ENCODE measurements at regions not wholly inside any gene's neighbourhood (a gene's known extent, or its start where the extent isn't known, plus 50 kb on each side); places are given as distances from the start of the nearest gene placed in this dataset.

- no peak for DNase-seq (ENCODE audit: low read depth)
These were observed 630.4 kb upstream of the TBL1XR1 start for GRCh38 chr3:177827511-177828207.

GRCh38 chr3:177828208-177828565 lies 630.9 kb upstream of the TBL1XR1 start:
- DNase-seq (ENCODE audit: low read depth): no peak
- no peak for TF ChIP-seq CTCF (conservative IDR thresholded peaks at IDR 0.05; ENCODE audit: low read depth, low read length)
- H3K4me3 ChIP-seq (ENCODE audit: low read length): no peak overlapping the region

More at GRCh38 chr3:177827511-177828207, 630.4 kb upstream of the TBL1XR1 start:
- H3K4me3 ChIP-seq (ENCODE audit: low read length): no peak overlapping the region
- TF ChIP-seq CTCF (conservative IDR thresholded peaks at IDR 0.05; ENCODE audit: low read depth, low read length): no peak

- no peak for TF ChIP-seq CTCF (conservative IDR thresholded peaks at IDR 0.05; ENCODE audit: low read depth, low read length)
- DNase-seq (ENCODE audit: low read depth): no peak
- no peak overlapping the region for H3K4me3 ChIP-seq (ENCODE audit: low read length)
These were observed 633.1 kb upstream of the TBL1XR1 start for GRCh38 chr3:177830411-177830849.

- TF ChIP-seq CTCF (conservative IDR thresholded peaks at IDR 0.05; ENCODE audit: low read depth, low read length): no peak
- no peak overlapping the region for H3K4me3 ChIP-seq (ENCODE audit: low read length)
- no peak for DNase-seq (ENCODE audit: low read depth)
These were observed 634.1 kb upstream of the TBL1XR1 start for GRCh38 chr3:177831361-177831760.

- no peak for DNase-seq (ENCODE audit: low read depth)
- no peak overlapping the region for H3K4me3 ChIP-seq (ENCODE audit: low read length)
- no peak for TF ChIP-seq CTCF (conservative IDR thresholded peaks at IDR 0.05; ENCODE audit: low read depth, low read length)
These were observed 635.6 kb upstream of the TBL1XR1 start for GRCh38 chr3:177832880-177833279.

- TF ChIP-seq CTCF (conservative IDR thresholded peaks at IDR 0.05; ENCODE audit: low read depth, low read length): no peak
- no peak overlapping the region for H3K4me3 ChIP-seq (ENCODE audit: low read length)
- DNase-seq (ENCODE audit: low read depth): no peak
These were observed 636.0 kb upstream of the TBL1XR1 start for GRCh38 chr3:177833332-177833731.

GRCh38 chr3:177835008-177835407 lies 637.7 kb upstream of the TBL1XR1 start:
- no peak overlapping the region for H3K4me3 ChIP-seq (ENCODE audit: low read length)
- TF ChIP-seq CTCF (conservative IDR thresholded peaks at IDR 0.05; ENCODE audit: low read depth, low read length): no peak
- DNase-seq (ENCODE audit: low read depth): no peak
